HepG2 (cell line): ENCODE measurements at regions not wholly inside any gene's neighbourhood (a gene's known extent, or its start where the extent isn't known, plus 50 kb on each side); places are given as distances from the start of the nearest gene placed in this dataset.

Source experiments
- ZBTB38 ChIP-seq: sonication (generic); formaldehyde crosslinking; IDR thresholded peaks from 2 replicates; pipeline ENCODE4 v1.5.1; 2020; ENCODE audit warnings: mild to moderate bottlenecking, missing genetic modification reagents
- ZBTB40 ChIP-seq, 2 experiments: fragments of 450-650 bp in 1 of 2; sonication (generic) in 1 of 2; formaldehyde crosslinking in 1 of 2; IDR thresholded peaks; 2 replicates each; pipeline versions ENCODE4 v1.6.1 to v1.8.0; 2016 to 2022; ENCODE audit warnings: antibody characterized with exemption in 1 of 2, mild to moderate bottlenecking in 1 of 2, missing genetic modification reagents in 1 of 2

GRCh38 chr2:11889101-11889850, 142.8 kb downstream of the LPIN1 start:
- TF ChIP-seq ZBTB40 (IDR thresholded peaks at IDR 0.05) (no peak), ZBTB40 (CRISPR knock-in tag; IDR thresholded peaks at IDR 0.05) (no peak), ZBTB38 (no peak)
